ENCODE measurements at regions not wholly inside any gene's neighbourhood (a gene's known extent, or its start where the extent isn't known, plus 50 kb on each side); places are given as distances from the start of the nearest gene placed in this dataset.
A peak's percentile ranks its signal among the peaks of the same experiment; 100 is the strongest.

DNA sequence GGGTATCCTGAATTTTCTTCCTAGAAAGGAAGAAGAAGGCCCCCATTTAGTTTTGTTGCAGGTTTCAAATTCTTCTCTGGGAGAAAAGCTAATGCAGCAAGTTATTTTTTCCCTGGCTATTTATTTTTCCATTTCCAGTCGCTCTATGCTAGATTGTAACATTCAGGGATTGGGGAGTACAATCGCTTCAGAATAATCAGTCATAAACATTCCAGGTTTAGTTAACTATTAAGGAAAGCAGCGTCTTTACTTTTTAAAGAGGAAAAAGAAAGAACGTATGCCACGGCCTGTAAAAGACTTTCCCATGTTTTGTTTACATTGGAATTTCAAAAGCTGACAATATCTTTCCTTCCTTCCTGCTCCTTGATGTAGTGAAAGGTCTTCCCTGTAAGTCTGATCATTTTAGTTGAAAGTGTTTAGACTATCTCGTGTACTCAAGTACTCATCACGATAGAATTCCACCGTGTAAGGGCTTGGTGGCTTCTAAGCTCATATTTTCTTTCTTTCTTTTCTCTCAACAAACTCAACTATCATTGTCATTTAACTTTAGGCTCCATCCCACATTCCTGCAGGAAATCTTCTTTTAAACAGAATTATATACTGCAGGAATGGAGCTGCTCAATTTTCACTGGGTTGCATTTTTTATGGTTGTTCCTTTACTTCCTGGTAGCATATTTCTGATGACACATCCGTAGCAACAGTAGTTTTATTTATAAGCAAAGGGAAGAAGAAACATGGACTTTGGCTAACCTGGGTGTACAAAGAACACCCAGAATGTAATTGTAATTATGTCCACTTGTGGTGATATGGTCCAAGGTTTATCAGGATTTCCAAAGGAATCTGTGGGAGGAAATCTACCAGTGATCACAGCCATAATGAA lies 213.1 kb upstream of the FAT1 start:
- peak in 1 of 2 experiments; percentile 54 for DNase-seq (ENCODE audit: low read depth in 1 of 2, low spot score in 1 of 2)
- TF ChIP-seq JUND (IDR thresholded peaks at IDR 0.05; ENCODE audit: low read depth) = no peak
- in situ Hi-C loops (cut with HindIII; ENCODE audit: low pct_unique_long_range_greater_than_20kb, low sequenced_read_pairs) = no loop called here

DNA sequence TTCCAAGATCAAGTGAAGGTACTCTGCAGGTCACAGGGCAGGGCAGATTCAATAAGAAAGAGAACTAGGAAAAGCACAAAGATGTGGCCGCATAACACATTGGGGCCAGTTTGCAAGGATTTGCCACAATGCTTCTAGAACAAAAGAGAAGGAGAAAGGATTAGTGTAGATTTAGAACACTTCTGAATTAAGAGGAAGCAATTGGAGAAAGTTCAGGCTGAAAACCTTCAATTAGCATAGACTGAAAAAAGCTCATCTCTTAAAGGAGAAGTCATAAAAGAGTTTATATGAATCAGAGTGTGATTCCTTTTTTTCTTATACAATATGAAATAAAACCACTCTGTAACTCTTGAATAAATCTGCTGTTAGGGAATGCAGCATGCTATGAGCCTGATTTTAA lies 215.6 kb upstream of the FAT1 start:
- DNase-seq (ENCODE audit: low read depth in 1 of 2, low spot score in 1 of 2) = no peak
- no peak for TF ChIP-seq JUND (IDR thresholded peaks at IDR 0.05; ENCODE audit: low read depth)
- in situ Hi-C loops (cut with HindIII; ENCODE audit: low pct_unique_long_range_greater_than_20kb, low sequenced_read_pairs) = no loop called here

DNA sequence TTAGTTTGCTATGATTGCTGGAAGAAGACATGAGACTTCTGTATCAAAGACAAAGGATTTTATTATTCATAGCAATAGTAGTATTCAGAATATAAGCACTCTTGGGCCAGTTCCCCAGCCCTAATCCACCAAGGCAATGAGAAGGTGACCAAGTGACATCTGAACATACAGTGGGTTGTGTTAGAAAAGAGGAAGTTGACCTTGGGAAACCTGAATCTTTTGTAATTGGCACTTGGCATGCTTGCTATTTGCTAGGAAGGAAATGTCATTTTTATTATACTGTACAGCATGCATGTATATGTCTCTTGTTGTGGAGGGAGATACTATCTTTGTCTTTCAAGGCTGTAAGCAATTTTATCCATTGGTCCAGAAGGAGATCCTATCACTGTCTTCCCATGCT lies 216.1 kb upstream of the FAT1 start:
- no peak for TF ChIP-seq JUND (IDR thresholded peaks at IDR 0.05; ENCODE audit: low read depth)
- DNase-seq (ENCODE audit: low read depth in 1 of 2, low spot score in 1 of 2) = peak in 1 of 2 experiments; percentile 13
- in situ Hi-C loops (cut with HindIII; ENCODE audit: low pct_unique_long_range_greater_than_20kb, low sequenced_read_pairs) = no loop called here

DNA sequence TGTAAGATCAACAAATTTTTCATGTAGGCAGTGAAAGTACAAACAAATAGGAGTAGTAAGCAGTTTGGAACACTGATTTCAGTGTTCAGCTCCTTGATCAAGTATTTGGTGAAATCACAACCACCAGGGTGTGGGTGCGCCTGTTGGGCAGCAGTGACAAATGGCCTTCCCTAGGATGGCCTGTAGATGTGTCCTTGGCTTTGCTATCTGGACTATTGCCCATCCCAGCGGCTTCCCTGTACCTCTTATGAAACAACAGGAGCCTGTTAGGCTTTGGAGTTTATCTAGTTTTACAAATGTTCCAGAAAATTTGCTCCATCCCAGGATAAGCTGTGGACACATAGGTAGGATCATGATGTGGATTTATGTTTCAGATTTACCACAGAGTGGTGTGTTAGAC lies 216.8 kb upstream of the FAT1 start:
- DNase-seq (ENCODE audit: low read depth in 1 of 2, low spot score in 1 of 2) = no peak
- in situ Hi-C loops (cut with HindIII; ENCODE audit: low pct_unique_long_range_greater_than_20kb, low sequenced_read_pairs) = no loop called here
- no peak for TF ChIP-seq JUND (IDR thresholded peaks at IDR 0.05; ENCODE audit: low read depth)

DNA sequence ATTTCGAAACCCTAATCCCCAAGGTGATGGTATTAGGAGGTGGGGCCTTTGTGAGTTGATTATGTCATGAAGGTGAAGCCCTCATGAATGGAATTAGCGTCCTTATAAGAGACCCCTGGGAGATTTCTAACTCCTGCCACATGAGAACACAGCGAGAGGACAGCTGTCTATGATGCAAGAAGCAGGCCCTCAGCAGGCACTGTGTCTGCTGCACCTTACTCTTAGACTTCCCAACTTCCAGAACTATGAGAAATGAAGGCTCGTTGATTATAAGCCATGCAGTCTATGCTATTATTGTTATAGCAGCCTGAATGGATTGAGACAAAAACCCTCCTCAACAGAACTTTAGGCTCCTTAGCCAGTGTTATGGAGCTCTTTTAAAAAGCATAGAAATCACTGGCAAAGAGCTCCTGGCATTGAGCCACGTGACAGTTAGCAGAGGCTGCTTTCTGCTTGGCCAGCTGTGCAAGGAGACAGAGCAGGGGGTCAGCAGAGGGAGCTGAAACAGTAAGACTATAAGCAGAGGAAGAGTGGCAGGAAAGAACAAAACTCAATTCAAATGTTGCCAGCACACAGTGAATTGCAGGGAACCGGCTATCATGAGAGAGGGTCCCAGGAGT lies 219.2 kb upstream of the FAT1 start:
- in situ Hi-C loops (cut with HindIII; ENCODE audit: low pct_unique_long_range_greater_than_20kb, low sequenced_read_pairs) = no loop called here
- DNase-seq (ENCODE audit: low read depth in 1 of 2, low spot score in 1 of 2) = no peak
- no peak for TF ChIP-seq JUND (IDR thresholded peaks at IDR 0.05; ENCODE audit: low read depth)

DNA sequence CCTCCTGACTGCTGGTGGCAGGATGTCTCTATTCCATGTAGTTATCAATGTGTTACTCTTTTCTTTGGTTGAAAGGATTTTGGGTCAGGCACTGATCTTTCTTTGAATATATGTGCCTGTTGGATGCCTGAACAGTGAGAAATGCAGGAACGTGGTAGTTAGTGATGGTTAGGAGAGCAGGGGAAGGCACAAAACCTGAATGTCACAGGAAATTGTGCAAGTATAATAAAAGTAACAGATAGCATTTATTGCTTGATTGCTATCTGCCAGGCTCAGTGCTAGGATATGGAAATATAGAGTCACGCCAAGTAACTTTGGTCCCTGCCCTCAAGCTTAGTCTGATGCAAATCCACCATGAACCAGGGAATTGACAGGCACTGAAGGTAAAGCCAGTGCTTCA lies 219.8 kb upstream of the FAT1 start:
- in situ Hi-C loops (cut with HindIII; ENCODE audit: low pct_unique_long_range_greater_than_20kb, low sequenced_read_pairs) = no loop called here
- 0 out of 2 replicates have a peak, but pooled peaks have one; percentile 10 for TF ChIP-seq JUND (IDR thresholded peaks at IDR 0.05; ENCODE audit: low read depth)

DNA sequence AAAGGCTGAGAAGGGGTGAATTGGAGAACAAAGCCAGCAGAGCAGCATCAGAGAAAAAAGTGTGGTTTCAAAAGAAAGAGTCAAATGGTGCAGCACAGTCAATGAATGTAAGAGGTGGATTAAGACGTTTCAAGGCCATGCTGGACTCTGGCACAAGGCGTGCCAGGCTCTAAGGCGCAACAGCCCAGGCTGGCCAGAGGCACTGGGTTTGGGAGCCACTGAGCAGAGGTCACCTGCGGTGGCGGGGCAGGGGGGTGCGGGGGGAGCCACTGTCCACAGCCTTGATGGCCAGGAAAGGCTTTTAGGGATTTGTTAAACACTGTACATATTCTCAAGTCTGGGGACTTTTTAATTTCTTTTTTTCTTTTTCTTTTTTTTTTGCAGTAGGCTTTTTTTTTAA lies 222.5 kb upstream of the FAT1 start:
- no peak for TF ChIP-seq JUND (IDR thresholded peaks at IDR 0.05; ENCODE audit: low read depth)
- in situ Hi-C loops (cut with HindIII; ENCODE audit: low pct_unique_long_range_greater_than_20kb, low sequenced_read_pairs) = no loop called here
- DNase-seq (ENCODE audit: low read depth in 1 of 2, low spot score in 1 of 2) = no peak

More for the DNA sequence above, 219.8 kb upstream of the FAT1 start:
- no peak for DNase-seq (ENCODE audit: low read depth in 1 of 2, low spot score in 1 of 2)

DNA sequence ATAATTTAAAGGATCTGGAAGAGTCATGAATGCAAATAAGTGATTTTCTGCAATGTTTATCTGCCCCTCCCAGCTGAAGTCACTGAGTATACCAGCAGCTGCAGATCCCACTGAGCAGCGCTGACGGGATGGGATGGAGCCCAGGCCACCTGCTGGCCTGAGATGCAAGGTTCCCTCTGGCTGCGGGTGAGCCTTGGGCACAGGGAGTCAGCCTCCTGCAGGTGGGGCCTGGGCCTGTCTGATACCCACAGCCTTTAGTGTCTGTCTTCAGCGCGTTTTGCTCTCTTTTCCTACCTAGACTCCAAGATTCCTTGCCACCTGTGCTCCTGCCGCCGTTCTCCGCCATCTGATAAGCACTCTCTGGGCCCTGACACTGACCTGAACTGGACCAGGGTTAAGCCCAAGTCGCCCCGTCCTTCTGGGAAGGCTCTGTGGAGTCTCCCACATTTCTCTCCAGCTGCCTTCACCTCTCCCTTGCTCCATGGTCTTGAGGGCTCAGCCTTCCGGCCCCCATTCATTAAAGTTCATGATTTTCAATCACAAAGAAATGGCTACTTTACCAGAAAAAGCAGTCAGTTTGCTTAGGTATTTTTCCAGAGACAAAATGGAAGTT lies 223.1 kb upstream of the FAT1 start:
- no peak for TF ChIP-seq JUND (IDR thresholded peaks at IDR 0.05; ENCODE audit: low read depth)
- peak in 1 of 2 experiments; percentile 57 for DNase-seq (ENCODE audit: low read depth in 1 of 2, low spot score in 1 of 2)
- in situ Hi-C loops (cut with HindIII; ENCODE audit: low pct_unique_long_range_greater_than_20kb, low sequenced_read_pairs) = no loop called here

DNA sequence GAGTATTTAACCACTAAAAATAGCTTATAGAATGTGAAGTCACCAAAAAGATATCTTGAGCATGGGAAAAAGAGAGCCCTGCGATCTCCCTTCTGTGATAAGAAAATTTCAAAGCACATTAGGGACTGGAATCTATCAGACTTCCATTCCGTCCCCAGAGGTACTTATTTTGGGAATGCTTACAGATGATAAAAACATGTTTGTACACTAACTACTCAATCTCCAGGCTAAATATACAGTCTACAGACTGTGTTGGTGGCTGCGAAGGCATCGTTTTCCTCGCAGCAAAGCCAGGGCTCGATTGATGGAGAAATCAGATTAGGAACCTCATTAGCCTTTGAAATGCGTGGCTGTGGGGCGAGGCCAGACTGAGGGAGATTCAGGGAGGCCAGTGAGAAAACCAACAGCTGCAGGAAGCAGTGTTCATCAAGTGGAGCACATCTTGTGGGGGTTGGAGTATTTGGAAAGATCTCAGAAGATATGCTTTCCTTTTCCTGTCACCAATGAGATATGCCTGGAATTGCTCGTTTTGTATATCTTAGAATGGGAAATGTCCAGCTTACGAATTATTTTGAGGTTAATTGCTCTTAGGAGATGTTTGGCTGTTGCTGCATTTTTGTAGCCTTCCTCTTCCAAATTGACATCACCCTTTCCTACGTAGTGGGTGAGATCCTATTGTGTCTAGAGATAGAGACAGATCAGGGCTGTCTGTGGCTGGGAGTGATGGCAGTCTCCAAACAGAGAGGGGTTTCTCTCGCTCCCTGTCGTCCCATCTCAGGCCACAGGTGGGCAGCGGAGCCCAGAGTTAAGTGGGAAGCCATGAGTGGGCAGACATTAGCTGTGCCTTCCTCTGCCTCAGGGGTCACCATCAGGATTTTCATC lies 224.9 kb upstream of the FAT1 start:
- no peak for TF ChIP-seq JUND (IDR thresholded peaks at IDR 0.05; ENCODE audit: low read depth)
- peak in 1 of 2 experiments; percentile 12 for DNase-seq (ENCODE audit: low read depth in 1 of 2, low spot score in 1 of 2)
- in situ Hi-C loops (cut with HindIII; ENCODE audit: low pct_unique_long_range_greater_than_20kb, low sequenced_read_pairs) = no loop called here

DNA sequence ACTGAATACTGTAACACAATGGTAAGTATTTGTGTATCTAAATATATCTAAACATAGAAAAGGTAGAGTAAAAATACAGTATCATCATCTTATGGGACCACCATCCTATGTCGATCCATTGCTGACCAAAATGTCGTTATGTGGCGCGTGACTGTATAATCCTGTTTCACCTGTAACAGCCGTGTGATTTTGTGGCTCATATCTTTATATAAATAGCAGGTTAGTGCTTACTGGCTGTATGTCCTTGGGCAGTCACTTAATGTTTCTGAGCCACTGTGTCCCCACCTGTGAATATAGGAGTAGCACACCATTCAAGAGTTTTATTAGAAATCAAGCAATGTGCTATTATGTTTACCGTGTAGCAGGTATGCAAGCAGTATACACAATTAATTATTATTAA lies 226.2 kb upstream of the FAT1 start:
- no peak for TF ChIP-seq JUND (IDR thresholded peaks at IDR 0.05; ENCODE audit: low read depth)
- in situ Hi-C loops (cut with HindIII; ENCODE audit: low pct_unique_long_range_greater_than_20kb, low sequenced_read_pairs) = no loop called here
- no peak for DNase-seq (ENCODE audit: low read depth in 1 of 2, low spot score in 1 of 2)

DNA sequence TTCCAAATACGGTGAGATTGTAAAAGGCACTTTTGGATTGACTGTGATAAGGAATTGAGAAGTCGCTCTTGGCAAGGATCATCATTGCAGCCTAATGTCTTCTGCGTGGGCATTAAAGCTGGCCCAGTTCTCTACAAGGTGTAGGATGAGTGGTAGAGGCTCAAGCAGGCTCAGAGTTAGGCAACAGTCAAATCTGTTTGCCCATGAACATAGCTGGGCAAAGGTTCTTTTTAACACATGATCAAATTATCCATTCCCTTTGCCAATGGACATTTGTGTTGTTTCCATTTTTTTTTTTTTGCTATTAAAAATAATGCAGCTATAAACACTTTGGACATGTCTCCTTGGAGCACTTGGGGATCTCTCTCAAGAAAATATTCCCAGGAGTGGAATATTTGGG lies 229.1 kb upstream of the FAT1 start:
- in situ Hi-C loops (cut with HindIII; ENCODE audit: low pct_unique_long_range_greater_than_20kb, low sequenced_read_pairs) = no loop called here
- DNase-seq (ENCODE audit: low read depth in 1 of 2, low spot score in 1 of 2) = no peak
- TF ChIP-seq JUND (IDR thresholded peaks at IDR 0.05; ENCODE audit: low read depth) = no peak

DNA sequence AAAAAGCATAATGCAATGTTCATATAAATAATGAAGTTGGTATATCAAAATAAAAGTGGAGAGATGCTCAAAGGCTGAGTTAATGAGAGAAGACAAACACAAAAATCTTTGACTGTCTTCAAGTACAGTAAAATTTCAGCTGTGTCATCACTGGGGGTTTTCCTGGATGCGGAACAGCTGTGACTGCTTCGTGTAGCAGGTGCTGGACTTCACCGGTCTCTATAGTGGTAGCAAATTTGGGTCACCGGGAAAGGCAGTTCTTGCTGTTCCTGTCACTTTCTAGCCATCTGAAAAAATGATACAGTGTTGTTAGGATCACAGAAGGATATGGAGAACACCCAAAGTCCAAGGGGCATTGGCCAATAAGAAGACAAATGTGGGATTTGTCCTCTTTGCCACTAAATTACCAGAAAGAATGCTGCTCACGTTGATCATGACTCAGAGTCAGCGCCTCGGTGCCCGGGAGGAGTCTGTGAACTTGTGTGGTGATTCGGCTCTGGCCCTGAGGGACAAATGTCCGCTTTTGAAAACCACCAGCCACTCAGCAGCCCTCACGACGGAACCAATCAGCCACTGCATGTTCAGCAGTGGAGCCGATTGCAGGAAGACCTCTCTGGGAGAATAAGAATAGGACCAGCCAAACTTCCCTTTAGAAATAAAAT lies 230.1 kb upstream of the FAT1 start:
- DNase-seq (ENCODE audit: low read depth in 1 of 2, low spot score in 1 of 2) = no peak
- no peak for TF ChIP-seq JUND (IDR thresholded peaks at IDR 0.05; ENCODE audit: low read depth)
- in situ Hi-C loops (cut with HindIII; ENCODE audit: low pct_unique_long_range_greater_than_20kb, low sequenced_read_pairs) = no loop called here
